ENCODE measurements at regions not wholly inside any gene's neighbourhood (a gene's known extent, or its start where the extent isn't known, plus 50 kb on each side); places are given as distances from the start of the nearest gene placed in this dataset.
A peak's percentile ranks its signal among the peaks of the same experiment; 100 is the strongest.
"Not testable (repeated sequence)": the region's sequence is repeated elsewhere in the genome, so short reads cannot be mapped to it uniquely, and the experiment has no call there.

DNA sequence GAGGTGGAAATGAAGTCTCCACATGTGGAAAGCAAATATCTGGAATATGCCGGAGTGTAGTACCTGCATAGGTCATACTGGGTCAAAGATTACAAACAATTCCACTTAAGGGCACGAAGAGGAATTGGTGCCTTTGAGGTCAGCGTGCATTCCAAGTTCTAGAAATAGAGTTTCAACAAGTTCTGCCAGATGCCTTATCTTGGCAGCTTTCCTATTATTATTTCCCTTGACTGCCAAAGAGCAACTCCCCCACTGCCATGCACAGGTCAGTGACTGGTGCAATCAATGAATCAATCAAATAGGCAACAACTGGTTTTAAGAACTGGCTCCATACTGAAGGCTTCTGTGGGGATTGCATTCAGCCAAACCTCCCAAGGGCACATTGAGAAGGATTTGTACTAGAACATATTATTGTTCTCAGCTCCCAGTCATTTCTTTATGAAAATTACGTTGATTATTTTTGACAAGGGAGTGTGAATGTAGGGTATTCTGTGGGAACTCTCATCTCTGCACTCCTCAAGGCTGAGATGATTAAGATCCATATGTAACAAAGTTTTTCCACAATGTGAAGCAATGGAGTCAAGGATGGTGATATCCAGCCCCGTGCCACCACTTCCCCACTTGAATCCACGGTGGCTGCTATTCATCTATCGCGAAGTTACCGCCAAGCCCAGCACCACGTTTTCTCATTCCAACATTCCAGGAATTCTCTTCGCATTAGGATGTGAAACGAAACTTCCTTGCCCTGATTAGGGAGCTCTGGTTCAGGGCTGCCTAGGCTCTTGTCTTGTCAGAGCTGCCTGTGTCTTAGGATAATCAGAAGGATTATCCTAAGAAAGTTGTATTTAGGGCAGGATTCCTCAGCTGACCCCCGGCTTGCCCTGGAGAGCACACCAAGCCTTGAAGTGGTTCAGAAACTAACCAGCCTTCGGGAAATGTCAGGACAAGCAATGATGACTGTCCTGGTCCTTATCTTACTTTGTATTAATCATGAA is 115.1 kb upstream of the PCED1B start:
- H3K4me3 Mint-ChIP-seq: no peak overlapping the region
- no peaks in the 10 kb centered on the region for H3K36me3 Mint-ChIP-seq
- no peaks in the 10 kb centered on the region for H3K9me3 Mint-ChIP-seq
- no peaks in the 10 kb centered on the region for H3K4me1 Mint-ChIP-seq
- DNase-seq: no peak
- no peak overlapping the region for H3K27ac Mint-ChIP-seq
- H3K27me3 Mint-ChIP-seq (ENCODE audit: low read depth in 3 of 3): peaks cover 2 to 8% (median 6%) of the 10 kb centered on the region in 3 donors

- no peak overlapping the region for H3K4me3 Mint-ChIP-seq
- no peak for DNase-seq
- no peaks in the 10 kb centered on the region for H3K9me3 Mint-ChIP-seq
- no peaks in the 10 kb centered on the region for H3K4me1 Mint-ChIP-seq
- H3K27me3 Mint-ChIP-seq (ENCODE audit: low read depth in 3 of 3): peaks cover 0 to 8% (median 6%) of the 10 kb centered on the region in 3 donors
- no peak overlapping the region for H3K27ac Mint-ChIP-seq
- no peaks in the 10 kb centered on the region for H3K36me3 Mint-ChIP-seq
Measured at GRCh38 chr12:46965137-46965536, 114.3 kb upstream of the PCED1B start.

DNA sequence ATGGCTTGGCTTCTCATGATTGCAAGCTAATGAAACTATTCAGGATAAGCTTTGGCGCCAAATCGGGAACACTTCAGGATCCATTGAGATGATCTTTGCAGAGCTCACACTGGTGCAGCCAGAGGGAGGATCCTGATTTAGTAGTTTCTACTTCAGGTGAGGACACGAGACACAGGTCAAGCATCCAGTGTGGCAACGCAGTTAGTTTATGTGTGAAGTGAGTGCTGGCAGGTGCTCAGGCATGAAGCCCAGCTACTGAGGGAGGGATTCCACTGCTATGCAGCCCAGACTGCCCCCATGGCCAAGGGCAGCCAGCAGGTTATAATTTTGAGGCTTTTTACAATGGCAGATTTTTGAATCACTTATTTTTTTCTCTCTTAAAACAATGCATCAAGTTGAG is 113.5 kb upstream of the PCED1B start:
- H3K27ac Mint-ChIP-seq: no peak overlapping the region
- H3K9me3 Mint-ChIP-seq: no peaks in the 10 kb centered on the region
- no peak for DNase-seq
- no peaks in the 10 kb centered on the region for H3K4me1 Mint-ChIP-seq
- no peaks in the 10 kb centered on the region for H3K36me3 Mint-ChIP-seq
- peaks cover 0 to 6% (median 3%) of the 10 kb centered on the region in 3 donors for H3K27me3 Mint-ChIP-seq (ENCODE audit: low read depth in 3 of 3)
- no peak overlapping the region for H3K4me3 Mint-ChIP-seq

GRCh38 chr12:46970636-46971035 is 108.8 kb upstream of the PCED1B start:
- Mint-ChIP-seq H3K27me3 (ENCODE audit: low read depth in 3 of 3) (peaks cover 2 to 15% (median 6%) of the 10 kb centered on the region in 3 donors), H3K27ac (no peak overlapping the region)

DNA sequence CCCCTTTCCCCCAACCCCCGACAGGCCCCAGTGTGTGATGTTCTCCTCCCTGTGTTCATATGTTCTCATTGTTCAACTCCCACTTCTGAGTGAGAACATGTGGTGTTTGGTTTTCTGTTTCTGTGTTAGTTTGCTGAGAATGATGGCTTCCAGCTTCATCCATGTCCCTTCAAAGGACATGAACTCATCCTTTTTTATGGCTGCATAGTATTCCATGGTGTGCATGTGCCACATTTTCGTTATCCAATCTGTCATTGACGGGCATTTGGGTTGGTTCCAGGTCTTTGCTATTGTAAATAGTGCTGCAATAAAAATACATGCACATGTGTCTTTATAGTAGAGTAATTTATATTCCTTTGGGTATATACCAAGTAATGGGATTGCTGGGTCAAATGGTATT is 105.5 kb upstream of the PCED1B start:
- H3K4me3 Mint-ChIP-seq, H3K36me3 Mint-ChIP-seq, H3K4me1 Mint-ChIP-seq, DNase-seq, H3K27ac Mint-ChIP-seq, H3K9me3 Mint-ChIP-seq: not testable (repeated sequence)
- H3K27me3 Mint-ChIP-seq (ENCODE audit: low read depth in 3 of 3): peaks cover 0 to 34% (median 6%) of the 10 kb centered on the region in 3 donors

More at GRCh38 chr12:46970636-46971035, 108.8 kb upstream of the PCED1B start:
- H3K9me3 Mint-ChIP-seq: peaks cover 0 to 5% (median 0%) of the 10 kb centered on the region in 6 donors
- DNase-seq: no peak
- no peak overlapping the region for H3K4me3 Mint-ChIP-seq
- no peaks in the 10 kb centered on the region for H3K4me1 Mint-ChIP-seq
- no peaks in the 10 kb centered on the region for H3K36me3 Mint-ChIP-seq

DNA sequence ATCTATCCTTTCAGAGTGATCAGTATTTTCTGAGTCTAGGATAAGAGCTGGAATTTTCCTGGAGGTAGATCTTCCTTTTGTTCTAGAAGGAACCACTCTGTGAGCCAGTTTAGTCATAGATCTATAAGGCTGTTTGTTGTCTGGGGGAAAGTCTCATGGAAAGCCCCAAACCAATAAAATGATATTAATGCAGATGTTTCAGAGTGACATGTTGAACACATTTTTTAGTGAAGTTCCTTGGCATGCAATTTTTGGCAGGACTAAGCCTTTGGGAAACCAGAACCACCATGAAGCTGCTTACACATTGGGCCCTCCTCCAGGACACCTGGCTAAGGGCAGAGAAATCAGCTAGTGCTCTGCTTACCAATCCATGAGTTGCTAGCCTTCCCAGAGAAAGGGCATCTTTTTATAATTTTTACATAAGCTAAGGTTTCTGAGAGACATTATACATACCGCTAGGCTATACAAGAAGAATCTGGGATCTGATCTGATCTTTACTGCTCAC is 101.5 kb upstream of the PCED1B start:
- no peak overlapping the region for H3K4me3 Mint-ChIP-seq
- H3K36me3 Mint-ChIP-seq: no peaks in the 10 kb centered on the region
- H3K4me1 Mint-ChIP-seq: no peaks in the 10 kb centered on the region
- DNase-seq: no peak
- peaks cover 0 to 5% (median 1%) of the 10 kb centered on the region in 6 donors for H3K9me3 Mint-ChIP-seq
- H3K27ac Mint-ChIP-seq: no peak overlapping the region
- H3K27me3 Mint-ChIP-seq (ENCODE audit: low read depth in 3 of 3): peaks cover 2 to 34% (median 8%) of the 10 kb centered on the region in 3 donors

DNA sequence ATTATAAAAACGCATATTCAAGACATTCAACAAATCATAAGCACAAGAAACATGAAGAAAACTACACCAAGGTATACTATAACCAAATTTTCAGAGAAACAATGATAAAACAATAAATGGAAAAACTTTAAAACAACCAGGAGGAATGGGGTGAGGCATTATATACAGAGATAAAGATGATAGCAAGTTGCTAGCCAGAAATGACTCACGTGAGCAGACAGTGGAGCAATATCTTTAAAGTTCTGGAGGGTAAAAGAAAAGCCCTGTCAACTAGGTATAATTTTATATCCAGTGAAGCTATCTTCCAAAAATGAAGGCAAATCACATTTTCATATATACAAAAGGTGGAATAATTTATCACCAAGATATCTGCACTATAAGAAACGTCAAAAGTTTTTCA is 97.8 kb upstream of the PCED1B start:
- H3K27ac Mint-ChIP-seq: no peak overlapping the region
- H3K36me3 Mint-ChIP-seq: no peaks in the 10 kb centered on the region
- peaks cover 0 to 3% (median 0%) of the 10 kb centered on the region in 6 donors for H3K9me3 Mint-ChIP-seq
- H3K4me3 Mint-ChIP-seq: no peak overlapping the region
- no peak for DNase-seq
- H3K4me1 Mint-ChIP-seq: peaks cover 0 to 6% of the 10 kb centered on the region in 2 donors
- H3K27me3 Mint-ChIP-seq (ENCODE audit: low read depth in 3 of 3): peaks cover 7 to 22% (median 7%) of the 10 kb centered on the region in 3 donors

DNA sequence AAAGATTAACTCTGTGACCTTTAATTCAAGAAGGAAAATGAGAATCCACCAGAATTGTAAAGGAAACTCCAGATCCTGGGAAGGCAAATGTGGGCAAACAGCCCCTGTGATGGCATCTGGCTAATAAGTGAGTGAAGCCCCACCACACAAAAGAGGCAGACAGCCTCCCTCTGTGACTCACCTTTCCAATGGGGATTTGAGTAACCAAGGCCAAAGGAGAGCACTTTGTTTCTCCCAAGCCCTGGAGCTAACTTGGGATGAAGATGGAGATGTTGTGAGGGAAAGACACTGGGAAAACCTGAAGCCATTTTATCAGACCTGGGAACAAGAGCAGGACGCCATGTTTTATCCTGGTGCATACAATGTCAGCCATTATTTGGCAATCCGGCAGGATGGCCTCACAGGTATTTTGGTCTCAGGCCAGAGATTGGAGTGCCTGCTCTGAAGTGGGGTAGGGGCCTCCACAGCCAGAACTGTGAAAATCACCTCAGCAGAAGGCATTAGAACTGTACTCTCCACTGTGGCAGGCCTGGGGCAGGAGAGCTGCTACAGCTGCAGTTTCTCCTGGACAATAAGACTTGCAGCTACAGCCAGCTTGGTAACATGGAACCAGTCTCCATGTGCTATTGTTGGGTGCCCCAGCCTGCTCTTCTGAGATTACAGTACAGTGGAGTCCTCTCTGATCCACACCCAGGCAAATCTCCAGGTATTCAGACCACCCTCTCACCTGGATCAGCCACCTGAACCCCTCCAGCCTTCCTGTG is 96.6 kb upstream of the PCED1B start:
- peaks cover 0 to 3% (median 0%) of the 10 kb centered on the region in 6 donors for H3K9me3 Mint-ChIP-seq
- H3K4me1 Mint-ChIP-seq: peaks cover 0 to 6% of the 10 kb centered on the region in 2 donors
- no peak overlapping the region for H3K27ac Mint-ChIP-seq
- no peak overlapping the region for H3K4me3 Mint-ChIP-seq
- no peak for DNase-seq
- H3K27me3 Mint-ChIP-seq (ENCODE audit: low read depth in 3 of 3): peaks cover 7 to 25% (median 7%) of the 10 kb centered on the region in 3 donors
- H3K36me3 Mint-ChIP-seq: no peaks in the 10 kb centered on the region

DNA sequence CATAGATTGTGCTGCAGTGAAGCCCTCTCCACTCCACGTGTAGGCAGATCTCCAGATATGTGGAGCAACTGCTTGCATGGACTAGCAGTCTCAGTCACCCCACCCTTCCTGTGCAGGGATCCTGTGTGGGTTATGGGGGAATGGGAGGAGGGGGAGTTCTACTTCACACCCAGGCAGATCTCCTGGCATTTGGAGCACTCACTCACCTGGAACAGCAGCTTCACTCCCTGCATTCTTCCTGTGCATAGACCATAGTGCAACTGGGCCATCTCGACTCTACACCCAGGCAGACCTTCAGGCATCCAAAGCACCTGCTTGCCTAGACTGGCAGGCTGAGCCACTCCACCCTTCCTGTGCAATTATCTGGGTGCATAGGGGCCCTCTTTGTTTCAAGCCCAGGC is 96.0 kb upstream of the PCED1B start:
- Mint-ChIP-seq H3K27me3 (ENCODE audit: low read depth in 3 of 3) (peaks cover 7 to 25% (median 7%) of the 10 kb centered on the region in 3 donors), H3K4me1 (peaks cover 0 to 6% of the 10 kb centered on the region in 2 donors), H3K36me3 (peaks cover 0 to 3% (median 0%) of the 10 kb centered on the region in 3 donors), H3K27ac (no peak overlapping the region), H3K4me3 (no peak overlapping the region), H3K9me3 (peaks cover 0 to 4% (median 0%) of the 10 kb centered on the region in 6 donors)
- DNase-seq: no peak

DNA sequence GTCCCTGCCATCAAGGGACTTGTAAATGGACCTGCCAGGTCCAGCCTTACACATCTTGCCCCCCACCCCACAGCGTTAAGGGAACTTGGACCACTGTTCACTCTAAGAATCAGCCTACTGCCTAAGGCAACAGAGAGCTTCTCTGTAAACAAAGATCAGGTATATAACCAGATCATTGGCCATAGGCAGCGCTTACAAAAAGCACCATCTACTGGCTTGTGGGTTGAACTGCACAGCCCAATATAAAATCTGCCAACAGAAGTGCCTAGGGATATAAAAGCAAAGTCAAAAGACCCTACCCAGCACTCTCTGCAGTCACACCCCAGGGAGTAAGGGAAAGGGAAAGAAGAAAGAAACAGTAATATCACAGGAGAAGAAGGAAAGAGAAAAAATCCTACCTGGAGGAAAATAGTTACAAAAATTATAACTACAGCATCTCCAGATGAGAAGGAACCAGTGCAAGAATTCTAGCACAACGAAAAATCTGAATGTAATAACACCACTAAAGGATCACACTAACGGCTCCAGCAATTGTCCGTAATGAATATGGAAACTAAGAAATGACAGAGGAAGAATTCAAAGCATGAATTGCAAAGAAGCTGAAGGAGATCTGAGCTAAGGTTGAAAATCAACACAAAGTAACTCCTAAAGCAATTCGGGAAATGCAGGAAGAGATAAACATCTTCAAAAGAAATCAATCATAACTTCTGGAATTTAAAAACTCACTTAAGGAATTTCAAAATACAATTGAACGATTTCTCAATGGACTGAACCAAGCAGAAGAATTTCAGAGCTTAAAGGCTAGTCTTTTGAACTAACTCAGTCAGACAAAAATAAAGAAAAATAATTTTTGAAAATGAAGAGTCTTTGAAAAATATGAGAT is 95.2 kb upstream of the PCED1B start:
- Mint-ChIP-seq H3K4me1 (peaks cover 0 to 6% of the 10 kb centered on the region in 2 donors), H3K36me3 (peaks cover 0 to 3% (median 0%) of the 10 kb centered on the region in 3 donors), H3K9me3 (peaks cover 0 to 2% (median 0%) of the 10 kb centered on the region in 6 donors), H3K27ac (no peak overlapping the region), H3K4me3 (no peak overlapping the region), H3K27me3 (ENCODE audit: low read depth in 3 of 3) (peaks cover 7 to 22% (median 7%) of the 10 kb centered on the region in 3 donors)
- DNase-seq: peak; percentile 14 to 34 (median 19)

DNA sequence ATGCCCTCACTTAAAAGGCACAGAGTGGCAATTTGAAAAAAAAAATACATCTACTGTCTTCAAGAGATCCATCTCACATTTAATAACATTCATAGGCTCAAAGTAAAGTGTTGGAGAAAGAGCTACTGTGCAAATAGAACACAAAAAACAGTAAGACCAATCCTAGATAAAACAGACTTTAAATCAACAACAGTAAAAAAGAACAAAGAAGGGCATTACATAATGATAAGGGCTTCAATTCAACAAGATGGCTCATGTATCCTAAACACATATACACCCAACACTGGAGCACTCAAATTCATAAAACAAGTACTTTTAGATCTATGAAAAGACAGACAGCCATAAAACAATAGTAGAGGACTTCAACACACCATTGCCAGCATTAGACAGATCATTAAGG is 93.6 kb upstream of the PCED1B start:
- Mint-ChIP-seq H3K4me3 (no peak overlapping the region), H3K27me3 (ENCODE audit: low read depth in 3 of 3) (peaks cover 7 to 27% (median 7%) of the 10 kb centered on the region in 3 donors), H3K36me3 (peaks cover 0 to 3% (median 2%) of the 10 kb centered on the region in 3 donors), H3K9me3 (peaks cover 2 to 12% (median 7%) of the 10 kb centered on the region in 6 donors), H3K27ac (no peak overlapping the region), H3K4me1 (peaks cover 0 to 6% of the 10 kb centered on the region in 2 donors)
- DNase-seq: no peak

DNA sequence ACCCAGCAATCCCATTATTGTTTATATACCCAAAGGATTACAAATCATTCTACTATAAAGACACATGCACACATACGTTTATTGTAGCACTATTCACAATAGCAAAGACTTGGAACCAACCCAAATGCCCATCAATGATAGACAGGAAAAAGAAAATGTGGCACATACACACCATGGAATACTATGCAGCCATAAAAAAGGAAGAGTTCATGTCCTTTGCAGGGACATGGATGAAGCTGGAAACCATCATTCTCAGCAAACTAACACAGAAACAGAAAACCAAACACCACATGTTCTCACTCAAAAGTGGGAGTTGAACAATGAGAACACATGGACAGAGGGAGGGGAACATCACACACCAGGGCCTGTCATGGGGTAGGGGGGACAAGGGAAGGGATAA is 91.3 kb upstream of the PCED1B start:
- H3K27me3 Mint-ChIP-seq (ENCODE audit: low read depth in 3 of 3): peaks cover 6 to 29% (median 7%) of the 10 kb centered on the region in 3 donors
- H3K4me1 Mint-ChIP-seq, DNase-seq, H3K4me3 Mint-ChIP-seq, H3K27ac Mint-ChIP-seq, H3K36me3 Mint-ChIP-seq: not testable (repeated sequence)
- H3K9me3 Mint-ChIP-seq: peaks cover 2 to 17% (median 9%) of the 10 kb centered on the region in 6 donors

DNA sequence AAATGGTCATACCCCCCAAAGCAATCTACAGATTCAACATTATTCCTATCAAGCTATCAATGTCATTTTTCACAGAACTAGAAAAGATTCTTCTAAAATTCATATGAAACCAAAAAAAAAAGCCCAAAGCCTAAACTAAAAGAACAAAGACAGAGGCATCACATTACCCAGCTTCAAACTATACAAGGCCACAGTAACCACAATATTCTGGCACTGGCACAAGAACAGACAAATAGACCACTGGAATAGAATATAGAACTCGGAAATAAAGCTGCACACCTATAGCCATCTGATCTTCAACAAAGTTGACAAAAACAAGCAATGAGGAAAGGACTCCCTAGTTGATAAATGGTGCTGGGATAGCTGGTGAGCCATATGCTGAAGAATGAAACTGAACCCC is 89.2 kb upstream of the PCED1B start:
- Mint-ChIP-seq H3K27ac (no peak overlapping the region), H3K9me3 (peaks cover 2 to 17% (median 9%) of the 10 kb centered on the region in 6 donors)

More for the DNA sequence above, 89.2 kb upstream of the PCED1B start:
- H3K27me3 Mint-ChIP-seq (ENCODE audit: low read depth in 3 of 3): peaks cover 2 to 26% (median 2%) of the 10 kb centered on the region in 3 donors
- no peaks in the 10 kb centered on the region for H3K4me1 Mint-ChIP-seq
- no peak for DNase-seq
- H3K36me3 Mint-ChIP-seq: peaks cover 0 to 4% (median 3%) of the 10 kb centered on the region in 3 donors
- H3K4me3 Mint-ChIP-seq: no peak overlapping the region

Data from immature natural killer cell (primary cell).